ENCODE measurements at regions not wholly inside any gene's neighbourhood (a gene's known extent, or its start where the extent isn't known, plus 50 kb on each side); places are given as distances from the start of the nearest gene placed in this dataset.

- Histone ChIP-seq H3K27ac (no peak overlapping the region), H3K4me1 (ENCODE audit: insufficient read depth) (no peaks in the 10 kb centered on the region), H3K27me3 (no peaks in the 10 kb centered on the region), H3K4me3 (no peak overlapping the region), H3K36me3 (no peaks in the 10 kb centered on the region), H3K9me3 (no peaks in the 10 kb centered on the region)
- intact Hi-C loops (cut with DNase I) = no loop called here
- 79 to 85% (median 82%) methylated on average over 5 of the region's 5 CpGs for WGBS, 3 donors
- TF ChIP-seq CTCF (IDR thresholded peaks at IDR 0.05) (no peak), POLR2A (IDR thresholded peaks at IDR 0.05) (no peak), EP300 (IDR thresholded peaks at IDR 0.05) (no peak)
- no peak for DNase-seq
Measured at GRCh38 chr7:19318287-19318686, 173.1 kb upstream of the FERD3L start.

GRCh38 chr7:19317461-19317860 is 172.2 kb upstream of the FERD3L start:
- Histone ChIP-seq H3K36me3 (no peaks in the 10 kb centered on the region), H3K9me3 (no peaks in the 10 kb centered on the region), H3K27me3 (no peaks in the 10 kb centered on the region), H3K4me3 (no peak overlapping the region), H3K27ac (no peak overlapping the region), H3K4me1 (ENCODE audit: insufficient read depth) (no peaks in the 10 kb centered on the region)
- DNase-seq = no peak
- intact Hi-C loops (cut with DNase I) = no loop called here
- TF ChIP-seq POLR2A (IDR thresholded peaks at IDR 0.05) (no peak), EP300 (IDR thresholded peaks at IDR 0.05) (no peak), CTCF (IDR thresholded peaks at IDR 0.05) (no peak)

GRCh38 chr7:19312416-19312815 is 167.2 kb upstream of the FERD3L start:
- H3K27me3 ChIP-seq = no peaks in the 10 kb centered on the region
- TF ChIP-seq POLR2A (IDR thresholded peaks at IDR 0.05) = no peak
- no peak for TF ChIP-seq EP300 (IDR thresholded peaks at IDR 0.05)
- TF ChIP-seq CTCF (IDR thresholded peaks at IDR 0.05) = no peak
- intact Hi-C loops (cut with DNase I) = no loop called here
- no peaks in the 10 kb centered on the region for H3K9me3 ChIP-seq
- no peaks in the 10 kb centered on the region for H3K4me1 ChIP-seq (ENCODE audit: insufficient read depth)
- no peak overlapping the region for H3K4me3 ChIP-seq
- H3K27ac ChIP-seq = no peak overlapping the region
- DNase-seq = no peak
- WGBS, 3 donors = 76 to 81% (median 81%) methylated on average over 1 of the region's 1 CpG
- H3K36me3 ChIP-seq = no peaks in the 10 kb centered on the region

- WGBS, 3 donors = 85 to 90% (median 86%) methylated on average over 4 of the region's 4 CpGs
- intact Hi-C loops (cut with DNase I) = no loop called here
- no peak for TF ChIP-seq CTCF (IDR thresholded peaks at IDR 0.05)
- no peak for TF ChIP-seq EP300 (IDR thresholded peaks at IDR 0.05)
- no peak for TF ChIP-seq POLR2A (IDR thresholded peaks at IDR 0.05)
Measured at GRCh38 chr7:19307554-19307953, 162.3 kb upstream of the FERD3L start.

GRCh38 chr7:19305698-19306097 is 160.5 kb upstream of the FERD3L start:
- Histone ChIP-seq H3K36me3 (no peaks in the 10 kb centered on the region), H3K9me3 (no peaks in the 10 kb centered on the region), H3K27ac (no peak overlapping the region), H3K4me1 (ENCODE audit: insufficient read depth) (no peaks in the 10 kb centered on the region), H3K27me3 (no peaks in the 10 kb centered on the region), H3K4me3 (no peak overlapping the region)
- TF ChIP-seq POLR2A (IDR thresholded peaks at IDR 0.05) = no peak
- TF ChIP-seq CTCF (IDR thresholded peaks at IDR 0.05) = no peak
- no peak for TF ChIP-seq EP300 (IDR thresholded peaks at IDR 0.05)
- no peak for DNase-seq
- WGBS, 3 donors = 45 to 72% (median 57%) methylated on average over 2 of the region's 2 CpGs
- intact Hi-C loops (cut with DNase I) = no loop called here

More at GRCh38 chr7:19307554-19307953, 162.3 kb upstream of the FERD3L start:
- no peaks in the 10 kb centered on the region for H3K36me3 ChIP-seq
- H3K9me3 ChIP-seq = no peaks in the 10 kb centered on the region
- no peak for DNase-seq
- H3K27ac ChIP-seq = no peak overlapping the region
- H3K4me1 ChIP-seq (ENCODE audit: insufficient read depth) = no peaks in the 10 kb centered on the region
- no peaks in the 10 kb centered on the region for H3K27me3 ChIP-seq
- H3K4me3 ChIP-seq = no peak overlapping the region
